ENCODE measurements at regions not wholly inside any gene's neighbourhood (a gene's known extent, or its start where the extent isn't known, plus 50 kb on each side); places are given as distances from the start of the nearest gene placed in this dataset.
A peak's percentile ranks its signal among the peaks of the same experiment; 100 is the strongest.

DNA sequence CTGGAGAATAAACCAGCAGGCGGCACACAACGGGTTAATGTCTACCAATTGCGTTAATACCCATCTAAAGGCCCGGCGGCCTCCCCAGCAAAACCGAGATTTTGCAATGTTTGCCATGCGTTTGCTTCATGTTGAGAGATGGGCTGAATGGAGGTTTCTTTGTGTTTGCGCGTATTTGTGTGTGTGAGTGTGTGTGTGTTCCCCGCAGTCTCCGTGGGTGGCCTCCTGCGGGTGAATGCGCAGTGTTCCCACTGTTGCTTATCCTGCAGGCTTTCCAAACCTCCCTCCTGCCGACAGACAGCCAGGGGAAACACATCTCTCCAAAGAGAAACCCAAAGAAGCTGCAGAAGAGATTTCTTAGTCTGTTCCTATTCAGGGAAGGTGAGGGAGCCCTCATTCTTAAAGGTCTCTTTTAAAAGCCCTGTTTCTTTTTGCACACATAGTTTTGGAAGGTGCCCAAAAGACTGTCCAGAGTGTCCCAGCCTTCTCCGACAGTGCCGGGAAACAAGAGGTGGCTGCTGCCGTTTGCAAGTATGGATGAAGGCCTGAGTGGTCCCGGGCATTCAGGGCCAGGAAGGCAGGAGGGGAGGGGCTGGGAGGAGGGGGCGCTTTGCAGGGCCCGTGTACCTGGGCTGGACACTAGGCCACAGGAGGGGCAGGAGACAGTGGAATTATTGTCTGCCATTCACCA, 103.8 kb upstream of the ERCC6L2 start (continued):
- TF ChIP-seq, protein P1, sequence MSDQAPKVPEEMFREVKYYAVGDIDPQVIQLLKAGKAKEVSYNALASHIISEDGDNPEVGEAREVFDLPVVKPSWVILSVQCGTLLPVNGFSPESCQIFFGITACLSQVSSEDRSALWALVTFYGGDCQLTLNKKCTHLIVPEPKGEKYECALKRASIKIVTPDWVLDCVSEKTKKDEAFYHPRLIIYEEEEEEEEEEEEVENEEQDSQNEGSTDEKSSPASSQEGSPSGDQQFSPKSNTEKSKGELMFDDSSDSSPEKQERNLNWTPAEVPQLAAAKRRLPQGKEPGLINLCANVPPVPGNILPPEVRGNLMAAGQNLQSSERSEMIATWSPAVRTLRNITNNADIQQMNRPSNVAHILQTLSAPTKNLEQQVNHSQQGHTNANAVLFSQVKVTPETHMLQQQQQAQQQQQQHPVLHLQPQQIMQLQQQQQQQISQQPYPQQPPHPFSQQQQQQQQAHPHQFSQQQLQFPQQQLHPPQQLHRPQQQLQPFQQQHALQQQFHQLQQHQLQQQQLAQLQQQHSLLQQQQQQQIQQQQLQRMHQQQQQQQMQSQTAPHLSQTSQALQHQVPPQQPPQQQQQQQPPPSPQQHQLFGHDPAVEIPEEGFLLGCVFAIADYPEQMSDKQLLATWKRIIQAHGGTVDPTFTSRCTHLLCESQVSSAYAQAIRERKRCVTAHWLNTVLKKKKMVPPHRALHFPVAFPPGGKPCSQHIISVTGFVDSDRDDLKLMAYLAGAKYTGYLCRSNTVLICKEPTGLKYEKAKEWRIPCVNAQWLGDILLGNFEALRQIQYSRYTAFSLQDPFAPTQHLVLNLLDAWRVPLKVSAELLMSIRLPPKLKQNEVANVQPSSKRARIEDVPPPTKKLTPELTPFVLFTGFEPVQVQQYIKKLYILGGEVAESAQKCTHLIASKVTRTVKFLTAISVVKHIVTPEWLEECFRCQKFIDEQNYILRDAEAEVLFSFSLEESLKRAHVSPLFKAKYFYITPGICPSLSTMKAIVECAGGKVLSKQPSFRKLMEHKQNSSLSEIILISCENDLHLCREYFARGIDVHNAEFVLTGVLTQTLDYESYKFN (CRISPR knock-in tag; conservative IDR thresholded peaks at IDR 0.05): peak; percentile 55
- TF ChIP-seq, protein P2, sequence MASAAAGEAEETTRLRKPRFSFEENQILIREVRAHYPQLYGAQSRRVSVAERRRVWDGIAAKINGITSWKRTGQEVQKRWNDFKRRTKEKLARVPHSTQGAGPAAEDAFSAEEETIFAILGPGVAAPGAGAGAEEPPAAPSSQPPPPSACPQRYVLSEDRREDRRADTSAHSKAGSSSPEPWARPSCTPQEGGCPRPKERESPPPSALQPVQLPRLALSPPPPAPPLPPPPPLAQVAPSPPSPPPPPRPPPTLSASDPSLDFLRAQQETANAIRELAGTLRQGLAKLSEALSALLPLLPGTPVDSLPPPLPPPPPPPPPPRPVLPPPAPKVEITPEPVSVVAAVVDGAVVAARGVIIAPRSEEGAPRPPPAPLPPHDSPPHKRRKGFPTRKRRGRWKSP (CRISPR knock-in tag; IDR thresholded peaks at IDR 0.05): 0 out of 2 replicates have a peak, but pooled peaks have one; percentile 24
- TF ChIP-seq ZNF720 (CRISPR knock-in tag; IDR thresholded peaks at IDR 0.05) (no peak), ZNF180 (CRISPR knock-in tag; IDR thresholded peaks at IDR 0.05; ENCODE audit: borderline replicate concordance, low read depth) (no peak), ZNF614 (CRISPR knock-in tag; IDR thresholded peaks at IDR 0.05; ENCODE audit: borderline replicate concordance) (no peak), ZNF782 (CRISPR knock-in tag; IDR thresholded peaks at IDR 0.05; ENCODE audit: borderline replicate concordance) (no peak), NR2F2 (IDR thresholded peaks at IDR 0.05; ENCODE audit: borderline replicate concordance, low read depth) (0 out of 2 replicates have a peak, but pooled peaks have one; percentile 6), GTF3A (CRISPR knock-in tag; conservative IDR thresholded peaks at IDR 0.05) (no peak), MZF1 (CRISPR knock-in tag; IDR thresholded peaks at IDR 0.05; ENCODE audit: borderline replicate concordance) (no peak), NR1H2 (CRISPR knock-in tag; IDR thresholded peaks at IDR 0.05; ENCODE audit: borderline replicate concordance, low read depth) (no peak), ZFP41 (CRISPR knock-in tag; IDR thresholded peaks at IDR 0.05; ENCODE audit: borderline replicate concordance) (no peak), BCL6 (CRISPR knock-in tag; IDR thresholded peaks at IDR 0.05) (peak; percentile 54; the same call in 1 of the 2 replicates), MTA1 (CRISPR knock-in tag; IDR thresholded peaks at IDR 0.05; ENCODE audit: borderline replicate concordance) (peak; percentile 43; the same call in 1 of the 2 replicates), REL (CRISPR knock-in tag; conservative IDR thresholded peaks at IDR 0.05) (no peak), BRD4 (CRISPR knock-in tag; IDR thresholded peaks at IDR 0.05) (no peak; the same call in 1 of the 2 replicates)
- TF ChIP-seq, protein P3, sequence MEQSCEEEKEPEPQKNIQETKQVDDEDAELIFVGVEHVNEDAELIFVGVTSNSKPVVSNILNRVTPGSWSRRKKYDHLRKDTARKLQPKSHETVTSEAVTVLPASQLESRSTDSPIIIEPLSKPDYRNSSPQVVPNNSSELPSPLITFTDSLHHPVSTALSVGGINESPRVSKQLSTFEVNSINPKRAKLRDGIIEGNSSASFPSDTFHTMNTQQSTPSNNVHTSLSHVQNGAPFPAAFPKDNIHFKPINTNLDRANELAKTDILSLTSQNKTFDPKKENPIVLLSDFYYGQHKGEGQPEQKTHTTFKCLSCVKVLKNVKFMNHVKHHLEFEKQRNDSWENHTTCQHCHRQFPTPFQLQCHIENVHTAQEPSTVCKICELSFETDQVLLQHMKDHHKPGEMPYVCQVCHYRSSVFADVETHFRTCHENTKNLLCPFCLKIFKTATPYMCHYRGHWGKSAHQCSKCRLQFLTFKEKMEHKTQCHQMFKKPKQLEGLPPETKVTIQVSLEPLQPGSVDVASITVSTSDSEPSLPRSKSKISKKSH (CRISPR knock-in tag; IDR thresholded peaks at IDR 0.05; ENCODE audit: borderline replicate concordance): no peak
- TF ChIP-seq, protein P4, sequence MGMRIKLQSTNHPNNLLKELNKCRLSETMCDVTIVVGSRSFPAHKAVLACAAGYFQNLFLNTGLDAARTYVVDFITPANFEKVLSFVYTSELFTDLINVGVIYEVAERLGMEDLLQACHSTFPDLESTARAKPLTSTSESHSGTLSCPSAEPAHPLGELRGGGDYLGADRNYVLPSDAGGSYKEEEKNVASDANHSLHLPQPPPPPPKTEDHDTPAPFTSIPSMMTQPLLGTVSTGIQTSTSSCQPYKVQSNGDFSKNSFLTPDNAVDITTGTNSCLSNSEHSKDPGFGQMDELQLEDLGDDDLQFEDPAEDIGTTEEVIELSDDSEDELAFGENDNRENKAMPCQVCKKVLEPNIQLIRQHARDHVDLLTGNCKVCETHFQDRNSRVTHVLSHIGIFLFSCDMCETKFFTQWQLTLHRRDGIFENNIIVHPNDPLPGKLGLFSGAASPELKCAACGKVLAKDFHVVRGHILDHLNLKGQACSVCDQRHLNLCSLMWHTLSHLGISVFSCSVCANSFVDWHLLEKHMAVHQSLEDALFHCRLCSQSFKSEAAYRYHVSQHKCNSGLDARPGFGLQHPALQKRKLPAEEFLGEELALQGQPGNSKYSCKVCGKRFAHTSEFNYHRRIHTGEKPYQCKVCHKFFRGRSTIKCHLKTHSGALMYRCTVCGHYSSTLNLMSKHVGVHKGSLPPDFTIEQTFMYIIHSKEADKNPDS (CRISPR knock-in tag; IDR thresholded peaks at IDR 0.05): no peak
- TF ChIP-seq, protein P5, sequence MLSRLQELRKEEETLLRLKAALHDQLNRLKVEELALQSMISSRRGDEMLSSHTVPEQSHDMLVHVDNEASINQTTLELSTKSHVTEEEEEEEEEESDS (CRISPR knock-in tag; IDR thresholded peaks at IDR 0.05; ENCODE audit: borderline replicate concordance): 0 out of 2 replicates have a peak, but pooled peaks have one; percentile 15
- TF ChIP-seq, protein P6, sequence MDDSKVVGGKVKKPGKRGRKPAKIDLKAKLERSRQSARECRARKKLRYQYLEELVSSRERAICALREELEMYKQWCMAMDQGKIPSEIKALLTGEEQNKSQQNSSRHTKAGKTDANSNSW (CRISPR knock-in tag; IDR thresholded peaks at IDR 0.05; ENCODE audit: borderline replicate concordance): no peak
- TF ChIP-seq, protein P7, sequence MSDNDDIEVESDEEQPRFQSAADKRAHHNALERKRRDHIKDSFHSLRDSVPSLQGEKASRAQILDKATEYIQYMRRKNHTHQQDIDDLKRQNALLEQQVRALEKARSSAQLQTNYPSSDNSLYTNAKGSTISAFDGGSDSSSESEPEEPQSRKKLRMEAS (IDR thresholded peaks at IDR 0.05): no peak; the same call in 1 of the 2 replicates

Measured in HepG2 (cell line).